ENCODE measurements at regions not wholly inside any gene's neighbourhood (a gene's known extent, or its start where the extent isn't known, plus 50 kb on each side); places are given as distances from the start of the nearest gene placed in this dataset.

- Histone ChIP-seq H3K27me3 (replicated peaks in 1 of 4; ENCODE audit: control extremely low read depth in 1 of 4, control insufficient read depth in 3 of 4, insufficient read depth in 4 of 4, low read length in 3 of 4) (peaks cover 0 to 6% (median 0%) of the 10 kb centered on the region in 4 experiments), H3K79me2 (ENCODE audit: control insufficient read depth, insufficient read depth, low read length) (no peaks in the 10 kb centered on the region), H3K4me3 (ENCODE audit: control extremely low read depth in 1 of 5, extremely low read depth in 1 of 5, insufficient read depth in 1 of 5, low read depth in 2 of 5, low read length in 4 of 5) (no peak overlapping the region), H3K4me1 (ENCODE audit: control insufficient read depth in 2 of 2, insufficient read depth in 2 of 2, low read length in 2 of 2) (no peaks in the 10 kb centered on the region), H3K9me3 (ENCODE audit: control extremely low read depth in 1 of 3, control insufficient read depth in 2 of 3, insufficient read depth in 1 of 3, low read length in 2 of 3) (no peaks in the 10 kb centered on the region), H3K9ac (ENCODE audit: low read length) (no peak overlapping the region), H3K27ac (ENCODE audit: low read length in 2 of 2) (no peak overlapping the region), H4K20me1 (ENCODE audit: control insufficient read depth, insufficient read depth, low read length, poor library complexity, severe bottlenecking) (no peaks in the 10 kb centered on the region), H2AFZ (ENCODE audit: insufficient read depth, low read depth, low read length, poor library complexity, severe bottlenecking) (no peak overlapping the region), H3K36me3 (replicated peaks in 1 of 2; ENCODE audit: control extremely low read depth in 1 of 2, control insufficient read depth in 1 of 2, extremely low read depth in 1 of 2, insufficient read depth in 2 of 2, low read length in 1 of 2) (no peaks in the 10 kb centered on the region), H3K4me2 (replicated peaks; ENCODE audit: low read depth, low read length, poor library complexity, severe bottlenecking) (no peak overlapping the region)
- no peak for ATAC-seq (ENCODE audit: low read depth)
- Mint-ChIP-seq H3K9me3 (ENCODE audit: insufficient read depth) (peaks cover 5% of the 10 kb centered on the region), H3K4me1 (no peaks in the 10 kb centered on the region), H3K27ac (no peak overlapping the region), H3K4me3 (no peak overlapping the region), H3K27me3 (peaks cover 18% of the 10 kb centered on the region)
- intact Hi-C loops (cut with micrococcal nuclease), result no loop called here
- CTCF ChIA-PET, result interaction anchor here (0.6 kb wide), 1 partner anchor 748 kb away, joined by 3 read pairs; no protein-coding TSS in a partner anchor
- 83% methylated on average over 1 of the region's 7 CpGs for WGBS (ENCODE audit: insufficient coverage)
- TF ChIP-seq EZH2 (IDR thresholded peaks at IDR 0.05; ENCODE audit: borderline replicate concordance, insufficient read depth, low read depth, low read length, poor library complexity, severe bottlenecking) (no peak), CTCF (IDR thresholded peaks at IDR 0.05) (no peak)
- DNase-seq, result no peak
- POLR2A ChIA-PET, result no interaction called here
Measured at GRCh38 chr17:31698751-31699150, 160.3 kb downstream of the COPRS start.

DNA sequence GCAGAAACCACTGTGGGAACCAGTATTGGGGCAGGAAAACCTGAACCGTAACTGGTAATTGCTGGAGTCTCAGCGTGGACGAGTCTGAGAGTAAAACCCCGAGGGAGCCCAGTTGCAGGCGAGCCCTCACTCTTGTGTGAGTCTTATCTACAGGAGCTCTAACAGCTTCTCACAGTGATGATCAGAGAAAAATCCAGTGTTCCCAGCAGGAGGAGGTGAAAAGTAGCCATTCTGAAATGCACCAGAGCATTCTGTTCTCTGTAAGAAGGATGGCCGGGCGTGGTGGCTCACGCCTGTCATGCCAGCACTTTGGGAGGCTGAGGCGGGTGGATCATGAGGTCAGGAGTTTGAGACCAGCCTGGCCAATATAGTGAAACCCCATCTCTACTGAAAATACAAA, 161.2 kb downstream of the COPRS start:
- Histone ChIP-seq H3K36me3 (replicated peaks in 1 of 2; ENCODE audit: control extremely low read depth in 1 of 2, control insufficient read depth in 1 of 2, extremely low read depth in 1 of 2, insufficient read depth in 2 of 2, low read length in 1 of 2) (no peaks in the 10 kb centered on the region), H3K9me3 (ENCODE audit: control extremely low read depth in 1 of 3, control insufficient read depth in 2 of 3, insufficient read depth in 1 of 3, low read length in 2 of 3) (no peaks in the 10 kb centered on the region), H3K79me2 (ENCODE audit: control insufficient read depth, insufficient read depth, low read length) (no peaks in the 10 kb centered on the region), H2AFZ (ENCODE audit: insufficient read depth, low read depth, low read length, poor library complexity, severe bottlenecking) (no peak overlapping the region), H4K20me1 (ENCODE audit: control insufficient read depth, insufficient read depth, low read length, poor library complexity, severe bottlenecking) (no peaks in the 10 kb centered on the region), H3K27me3 (replicated peaks in 1 of 4; ENCODE audit: control extremely low read depth in 1 of 4, control insufficient read depth in 3 of 4, insufficient read depth in 4 of 4, low read length in 3 of 4) (peaks cover 0 to 6% (median 0%) of the 10 kb centered on the region in 4 experiments), H3K4me3 (ENCODE audit: control extremely low read depth in 1 of 5, extremely low read depth in 1 of 5, insufficient read depth in 1 of 5, low read depth in 2 of 5, low read length in 4 of 5) (no peak overlapping the region), H3K4me2 (replicated peaks; ENCODE audit: low read depth, low read length, poor library complexity, severe bottlenecking) (no peak overlapping the region), H3K4me1 (ENCODE audit: control insufficient read depth in 2 of 2, insufficient read depth in 2 of 2, low read length in 2 of 2) (no peaks in the 10 kb centered on the region), H3K27ac (ENCODE audit: low read length in 2 of 2) (no peak overlapping the region), H3K9ac (ENCODE audit: low read length) (no peak overlapping the region)
- no peak for ATAC-seq (ENCODE audit: low read depth)
- TF ChIP-seq CTCF (IDR thresholded peaks at IDR 0.05), result no peak
- TF ChIP-seq EZH2 (IDR thresholded peaks at IDR 0.05; ENCODE audit: borderline replicate concordance, insufficient read depth, low read depth, low read length, poor library complexity, severe bottlenecking), result no peak
- no peak for DNase-seq
- Mint-ChIP-seq H3K9me3 (ENCODE audit: insufficient read depth) (no peaks in the 10 kb centered on the region), H3K4me1 (no peaks in the 10 kb centered on the region), H3K4me3 (no peak overlapping the region), H3K27me3 (peaks cover 10% of the 10 kb centered on the region), H3K27ac (no peak overlapping the region)
- 93% methylated on average over 5 of the region's 9 CpGs for WGBS (ENCODE audit: insufficient coverage)
- ChIA-PET POLR2A (no interaction called here), CTCF (no interaction called here)
- intact Hi-C loops (cut with micrococcal nuclease), result no loop called here
